Glutamatergic neuron (in vitro differentiated cells): ENCODE measurements at regions not wholly inside any gene's neighbourhood (a gene's known extent, or its start where the extent isn't known, plus 50 kb on each side); places are given as distances from the start of the nearest gene placed in this dataset.

Experiments used
- DNase-seq: peaks from one replicate; pipeline ENCODE4 v3.0.0; 2022
- H3K27ac Mint-ChIP-seq: one replicate; pipeline ENCODE4 v1.8.0; 2020; ENCODE audit warnings: mild to moderate bottlenecking, mixed read lengths, inconsistent platforms; ENCODE audit not compliant: unreplicated experiment
- H3K27me3 Mint-ChIP-seq: one replicate; pipeline ENCODE4 v1.8.0; 2020; ENCODE audit warnings: mild to moderate bottlenecking, moderate library complexity, mixed read lengths, inconsistent platforms; ENCODE audit not compliant: unreplicated experiment
- H3K36me3 Mint-ChIP-seq: one replicate; pipeline ENCODE4 v1.8.0; 2020; ENCODE audit warnings: mild to moderate bottlenecking, mixed read lengths, inconsistent platforms; ENCODE audit not compliant: unreplicated experiment
- H3K4me1 Mint-ChIP-seq: one replicate; pipeline ENCODE4 v1.8.0; 2020; ENCODE audit warnings: mild to moderate bottlenecking, low read depth, mixed read lengths, inconsistent platforms; ENCODE audit not compliant: unreplicated experiment
- H3K4me3 Mint-ChIP-seq: one replicate; pipeline ENCODE4 v1.8.0; 2020; ENCODE audit warnings: mild to moderate bottlenecking, mixed read lengths, inconsistent platforms; ENCODE audit not compliant: unreplicated experiment
- H3K9me3 Mint-ChIP-seq: one replicate; pipeline ENCODE4 v1.8.0; 2020; ENCODE audit warnings: mild to moderate bottlenecking, moderate library complexity, mixed read lengths, inconsistent platforms; ENCODE audit not compliant: unreplicated experiment
- TF ChIP-seq, protein P1 (sequence below): fragments of 200-600 bp; sonication (generic); IDR thresholded peaks from one replicate; pipeline ENCODE4 v1.5.0; 2021; ENCODE audit not compliant: partially characterized antibody, unreplicated experiment

DNA sequence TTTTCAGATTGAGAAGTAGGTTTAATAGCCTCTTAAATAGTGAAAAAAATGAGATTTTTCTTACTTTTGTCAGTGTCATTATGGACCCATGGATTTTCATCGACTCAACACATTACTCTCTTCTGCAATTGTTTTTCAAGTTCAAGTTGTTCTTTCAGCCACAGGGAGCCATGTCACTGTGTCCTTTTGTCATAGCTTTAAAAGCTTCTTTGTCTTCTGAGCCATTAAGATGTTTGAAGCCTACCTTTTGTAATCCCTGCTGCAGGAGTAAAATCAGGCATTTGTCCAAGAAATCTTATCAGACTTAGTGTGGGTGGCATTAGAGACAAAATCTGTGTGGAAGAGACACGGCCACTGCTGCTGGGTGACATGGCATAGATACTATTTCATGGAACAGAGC, 92.8 kb upstream of the ZP4 start:
- H3K27me3 Mint-ChIP-seq: no peaks in the 10 kb centered on the region
- H3K4me1 Mint-ChIP-seq: no peaks in the 10 kb centered on the region
- H3K36me3 Mint-ChIP-seq: no peaks in the 10 kb centered on the region
- DNase-seq: no peak
- no peak overlapping the region for H3K27ac Mint-ChIP-seq
- H3K4me3 Mint-ChIP-seq: no peak overlapping the region
- no peaks in the 10 kb centered on the region for H3K9me3 Mint-ChIP-seq
- TF ChIP-seq, protein P1, sequence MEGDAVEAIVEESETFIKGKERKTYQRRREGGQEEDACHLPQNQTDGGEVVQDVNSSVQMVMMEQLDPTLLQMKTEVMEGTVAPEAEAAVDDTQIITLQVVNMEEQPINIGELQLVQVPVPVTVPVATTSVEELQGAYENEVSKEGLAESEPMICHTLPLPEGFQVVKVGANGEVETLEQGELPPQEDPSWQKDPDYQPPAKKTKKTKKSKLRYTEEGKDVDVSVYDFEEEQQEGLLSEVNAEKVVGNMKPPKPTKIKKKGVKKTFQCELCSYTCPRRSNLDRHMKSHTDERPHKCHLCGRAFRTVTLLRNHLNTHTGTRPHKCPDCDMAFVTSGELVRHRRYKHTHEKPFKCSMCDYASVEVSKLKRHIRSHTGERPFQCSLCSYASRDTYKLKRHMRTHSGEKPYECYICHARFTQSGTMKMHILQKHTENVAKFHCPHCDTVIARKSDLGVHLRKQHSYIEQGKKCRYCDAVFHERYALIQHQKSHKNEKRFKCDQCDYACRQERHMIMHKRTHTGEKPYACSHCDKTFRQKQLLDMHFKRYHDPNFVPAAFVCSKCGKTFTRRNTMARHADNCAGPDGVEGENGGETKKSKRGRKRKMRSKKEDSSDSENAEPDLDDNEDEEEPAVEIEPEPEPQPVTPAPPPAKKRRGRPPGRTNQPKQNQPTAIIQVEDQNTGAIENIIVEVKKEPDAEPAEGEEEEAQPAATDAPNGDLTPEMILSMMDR: no peak

DNA sequence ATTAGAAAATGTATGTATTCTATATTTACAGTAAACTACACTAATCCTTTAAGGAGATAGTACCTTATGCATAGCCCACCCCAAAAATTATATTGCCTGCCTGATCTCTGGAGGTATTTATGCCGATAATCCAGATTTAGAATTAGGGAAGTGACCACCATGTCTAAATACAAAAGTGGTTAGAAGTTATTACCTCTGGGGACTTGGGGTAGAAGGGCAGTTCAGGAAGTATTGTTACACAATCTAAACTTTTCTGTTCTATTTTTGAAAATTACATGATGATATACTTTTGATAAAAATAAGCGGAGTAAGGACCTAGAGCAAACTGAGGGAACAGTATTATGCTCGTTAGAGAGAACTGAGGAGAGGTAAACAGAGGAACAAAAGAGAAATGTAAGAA, 90.5 kb upstream of the ZP4 start:
- TF ChIP-seq, protein P1: no peak
- no peak overlapping the region for H3K27ac Mint-ChIP-seq

DNA sequence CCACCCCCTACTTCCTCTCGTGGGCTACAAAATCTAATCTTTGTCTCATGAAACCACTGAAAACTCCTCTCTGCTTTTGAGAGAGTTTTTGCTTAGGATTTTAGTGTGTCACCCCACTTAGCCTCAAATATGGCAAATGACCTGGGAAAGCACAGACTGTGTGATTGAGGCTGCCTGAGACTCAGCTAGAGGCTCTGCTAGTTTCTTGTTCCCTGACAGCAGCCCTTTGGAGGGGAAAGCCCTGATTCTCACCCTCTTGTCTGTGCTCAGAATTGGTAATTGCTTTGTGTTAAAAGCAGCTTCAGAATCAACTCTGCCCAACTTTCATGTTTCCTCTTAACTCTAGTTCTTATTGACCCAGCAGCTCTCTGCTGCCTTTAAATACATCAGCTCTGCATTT, 85.6 kb upstream of the ZP4 start:
- H3K4me3 Mint-ChIP-seq: peak overlapping the region; percentile 20
- peaks cover 23% of the 10 kb centered on the region for H3K4me1 Mint-ChIP-seq
- no peak for DNase-seq
- TF ChIP-seq, protein P1: no peak
- H3K9me3 Mint-ChIP-seq: peaks cover under 1% of the 10 kb centered on the region
- peak overlapping the region; percentile 2 for H3K27ac Mint-ChIP-seq
- peaks cover 1% of the 10 kb centered on the region for H3K27me3 Mint-ChIP-seq
- H3K36me3 Mint-ChIP-seq: no peaks in the 10 kb centered on the region

More for the DNA sequence above, 90.5 kb upstream of the ZP4 start:
- H3K27me3 Mint-ChIP-seq: no peaks in the 10 kb centered on the region
- no peak for DNase-seq
- H3K9me3 Mint-ChIP-seq: no peaks in the 10 kb centered on the region
- H3K36me3 Mint-ChIP-seq: no peaks in the 10 kb centered on the region
- peaks cover 7% of the 10 kb centered on the region for H3K4me1 Mint-ChIP-seq
- H3K4me3 Mint-ChIP-seq: no peak overlapping the region

DNA sequence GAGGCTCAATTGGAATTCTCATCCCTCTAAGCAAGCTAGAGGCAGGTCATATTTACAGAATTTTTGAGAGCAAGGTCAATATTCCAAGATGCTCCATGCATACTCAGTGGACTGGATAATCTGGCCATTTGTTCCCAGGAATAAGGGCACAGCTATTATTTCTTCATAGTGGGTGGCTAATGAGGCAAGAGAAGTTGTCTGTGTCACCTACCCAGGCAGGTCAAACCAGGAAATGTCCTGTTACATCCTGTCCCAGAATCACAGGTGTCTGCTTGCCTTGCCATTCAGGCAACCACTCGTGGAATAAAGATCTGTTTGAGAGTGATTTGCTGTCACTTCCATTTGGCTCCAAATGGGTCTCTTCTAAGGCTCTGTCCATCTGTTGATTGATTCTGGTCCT, 85.2 kb upstream of the ZP4 start:
- DNase-seq: no peak
- Mint-ChIP-seq H3K27me3 (peaks cover 3% of the 10 kb centered on the region), H3K4me3 (peak overlapping the region; percentile 20), H3K9me3 (peaks cover 2% of the 10 kb centered on the region), H3K4me1 (peaks cover 27% of the 10 kb centered on the region), H3K27ac (peak overlapping the region; percentile 39), H3K36me3 (no peaks in the 10 kb centered on the region)
- TF ChIP-seq, protein P1: no peak

DNA sequence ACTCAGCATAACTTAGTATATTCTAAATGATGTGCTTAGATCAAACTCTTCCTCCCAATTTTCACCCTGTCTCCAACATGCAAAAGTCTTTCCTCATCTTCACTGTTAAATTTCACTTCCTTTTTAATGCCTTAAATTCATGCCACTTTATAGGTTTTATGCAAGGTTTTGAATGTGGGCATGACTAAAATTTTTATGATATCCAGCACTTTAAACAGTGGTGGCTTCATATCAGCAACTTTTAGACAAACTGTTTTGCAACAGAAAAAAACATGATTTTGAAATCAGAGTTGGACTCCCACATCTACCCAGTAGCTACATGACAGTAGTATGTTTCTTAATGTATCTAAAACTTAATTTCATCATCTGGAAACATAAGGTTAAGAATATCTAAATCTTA, 84.7 kb upstream of the ZP4 start:
- peaks cover 27% of the 10 kb centered on the region for H3K4me1 Mint-ChIP-seq
- H3K27ac Mint-ChIP-seq: peak overlapping the region; percentile 39
- peaks cover 3% of the 10 kb centered on the region for H3K27me3 Mint-ChIP-seq
- peaks cover 2% of the 10 kb centered on the region for H3K9me3 Mint-ChIP-seq
- no peaks in the 10 kb centered on the region for H3K36me3 Mint-ChIP-seq
- no peak for DNase-seq
- no peak overlapping the region for H3K4me3 Mint-ChIP-seq
- TF ChIP-seq, protein P1: no peak
